ENCODE measurements at regions not wholly inside any gene's neighbourhood (a gene's known extent, or its start where the extent isn't known, plus 50 kb on each side); places are given as distances from the start of the nearest gene placed in this dataset.

DNA sequence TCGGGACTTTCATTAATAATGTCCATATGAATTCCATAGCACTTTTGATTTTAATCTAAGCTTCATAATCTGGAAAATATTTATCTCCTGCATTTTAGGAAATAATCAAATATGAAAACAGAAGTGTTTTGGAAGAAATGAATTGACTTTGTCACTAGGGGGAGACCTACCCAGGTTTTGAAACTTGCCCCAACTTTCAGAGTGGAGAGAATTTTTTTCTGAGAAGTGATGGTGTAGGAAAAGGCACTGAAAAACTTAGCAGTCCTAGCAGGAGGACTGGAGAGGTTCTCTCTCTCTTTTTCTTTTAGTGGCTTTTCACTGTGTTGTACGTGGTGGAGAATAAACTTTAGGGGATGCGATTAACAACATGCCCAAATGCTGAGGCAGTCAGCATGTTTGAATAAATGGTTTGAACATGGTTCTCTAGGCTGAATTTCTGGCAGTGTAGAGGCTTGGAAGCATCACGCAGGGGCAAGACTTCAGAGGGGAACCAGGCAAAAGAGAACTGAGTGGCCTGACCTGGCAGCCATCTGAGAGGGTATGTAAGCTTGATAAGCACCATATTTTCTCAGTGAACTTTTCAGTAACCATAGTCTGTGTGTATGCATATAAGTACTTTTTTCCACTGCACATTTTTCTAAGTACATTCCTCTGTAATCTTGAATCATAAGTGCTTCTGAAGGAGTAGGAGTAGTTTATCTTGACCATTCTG, 68.3 kb upstream of the NEK7 start:
- Histone ChIP-seq H3K9me2 (replicated peaks; ENCODE audit: low read depth, low read length) (no peaks in the 10 kb centered on the region), H3K36me3 (ENCODE audit: insufficient read depth, low read length) (no peaks in the 10 kb centered on the region), H3K4me1 (ENCODE audit: insufficient read depth, low read length, poor library complexity, severe bottlenecking) (peaks cover 32% of the 10 kb centered on the region), H3K4me3 (ENCODE audit: low read length, poor library complexity, severe bottlenecking) (peak overlapping the region; percentile 57), H3F3A (ENCODE audit: low read depth) (peaks cover 6% of the 10 kb centered on the region; the same call in 1 of the 2 replicates), H2AFZ (ENCODE audit: low read length) (peak overlapping the region; percentile 75), H3K9me3 (ENCODE audit: insufficient read depth, low read depth, low read length) (no peaks in the 10 kb centered on the region), H3K4me2 (ENCODE audit: low read depth, low read length, poor library complexity, severe bottlenecking) (peak overlapping the region; percentile 57), H4K20me1 (ENCODE audit: insufficient read depth, low read length, poor library complexity, severe bottlenecking) (no peaks in the 10 kb centered on the region), H3K79me2 (ENCODE audit: insufficient read depth, low read length) (no peaks in the 10 kb centered on the region), H3K27me3 (ENCODE audit: insufficient read depth, low read length, poor library complexity, severe bottlenecking) (no peaks in the 10 kb centered on the region), H3K9ac (ENCODE audit: low read depth, low read length, poor library complexity, severe bottlenecking) (peak overlapping the region; percentile 72)
- TF ChIP-seq EZH2phosphoT487 (IDR thresholded peaks at IDR 0.05; ENCODE audit: borderline replicate concordance) = no peak
- peak; percentile 88 for TF ChIP-seq CTCF (conservative IDR thresholded peaks at IDR 0.05; ENCODE audit: low read length)

- no peak overlapping the region for H3K4me3 ChIP-seq (ENCODE audit: low read length, poor library complexity, severe bottlenecking)
- no peaks in the 10 kb centered on the region for H3K27me3 ChIP-seq (ENCODE audit: insufficient read depth, low read length, poor library complexity, severe bottlenecking)
- no peak overlapping the region for H3K9ac ChIP-seq (ENCODE audit: low read depth, low read length, poor library complexity, severe bottlenecking)
- H2AFZ ChIP-seq (ENCODE audit: low read length) = peak overlapping the region; percentile 7; the same call in 1 of the 2 replicates
- H3K4me2 ChIP-seq (ENCODE audit: low read depth, low read length, poor library complexity, severe bottlenecking) = no peak overlapping the region
- no peak for TF ChIP-seq CTCF (conservative IDR thresholded peaks at IDR 0.05; ENCODE audit: low read length)
- no peaks in the 10 kb centered on the region for H3K79me2 ChIP-seq (ENCODE audit: insufficient read depth, low read length)
- no peaks in the 10 kb centered on the region for H3K9me2 ChIP-seq (replicated peaks; ENCODE audit: low read depth, low read length)
- peaks cover 3% of the 10 kb centered on the region; the same call in 1 of the 2 replicates for H3F3A ChIP-seq (ENCODE audit: low read depth)
- no peaks in the 10 kb centered on the region for H3K9me3 ChIP-seq (ENCODE audit: insufficient read depth, low read depth, low read length)
- H3K4me1 ChIP-seq (ENCODE audit: insufficient read depth, low read length, poor library complexity, severe bottlenecking) = peaks cover 35% of the 10 kb centered on the region
- H3K36me3 ChIP-seq (ENCODE audit: insufficient read depth, low read length) = no peaks in the 10 kb centered on the region
- no peaks in the 10 kb centered on the region for H4K20me1 ChIP-seq (ENCODE audit: insufficient read depth, low read length, poor library complexity, severe bottlenecking)
These were observed 60.4 kb upstream of the NEK7 start for GRCh38 chr1:198096390-198096789.

DNA sequence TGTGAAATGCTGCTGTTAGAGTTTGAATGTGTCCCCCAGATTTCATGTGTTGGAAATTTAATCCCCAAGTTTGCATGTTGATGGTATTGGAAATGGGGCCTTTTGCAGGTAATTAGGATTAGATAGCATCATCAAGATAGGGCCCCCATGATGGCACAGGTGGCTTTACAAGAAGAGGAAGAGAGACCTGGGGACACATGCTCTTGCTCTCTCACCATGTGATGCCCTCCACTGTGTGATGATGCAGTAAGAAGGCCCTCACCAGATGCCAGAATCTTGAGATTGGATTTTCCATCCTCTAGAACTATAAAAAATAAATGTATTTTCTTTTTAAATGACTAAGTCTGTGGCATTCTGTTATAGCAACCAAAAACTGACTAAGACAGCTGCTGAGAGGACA, 57.0 kb upstream of the NEK7 start:
- Histone ChIP-seq H3K9me2 (replicated peaks; ENCODE audit: low read depth, low read length) (no peaks in the 10 kb centered on the region), H3K36me3 (ENCODE audit: insufficient read depth, low read length) (no peaks in the 10 kb centered on the region), H3K9ac (ENCODE audit: low read depth, low read length, poor library complexity, severe bottlenecking) (no peak overlapping the region), H3K4me2 (ENCODE audit: low read depth, low read length, poor library complexity, severe bottlenecking) (no peak overlapping the region), H2AFZ (ENCODE audit: low read length) (no peak overlapping the region; the same call in 1 of the 2 replicates), H4K20me1 (ENCODE audit: insufficient read depth, low read length, poor library complexity, severe bottlenecking) (no peaks in the 10 kb centered on the region), H3K79me2 (ENCODE audit: insufficient read depth, low read length) (no peaks in the 10 kb centered on the region), H3K9me3 (ENCODE audit: insufficient read depth, low read depth, low read length) (no peaks in the 10 kb centered on the region), H3K4me1 (ENCODE audit: insufficient read depth, low read length, poor library complexity, severe bottlenecking) (peaks cover 52% of the 10 kb centered on the region), H3F3A (ENCODE audit: low read depth) (peaks cover 23% of the 10 kb centered on the region), H3K27me3 (ENCODE audit: insufficient read depth, low read length, poor library complexity, severe bottlenecking) (no peaks in the 10 kb centered on the region), H3K4me3 (ENCODE audit: low read length, poor library complexity, severe bottlenecking) (no peak overlapping the region)
- TF ChIP-seq EZH2phosphoT487 (IDR thresholded peaks at IDR 0.05; ENCODE audit: borderline replicate concordance) = no peak
- TF ChIP-seq CTCF (conservative IDR thresholded peaks at IDR 0.05; ENCODE audit: low read length) = no peak
